VCaP (cell line): ENCODE measurements at regions not wholly inside any gene's neighbourhood (a gene's known extent, or its start where the extent isn't known, plus 50 kb on each side); places are given as distances from the start of the nearest gene placed in this dataset.

Experiments
- H3K27ac ChIP-seq: fragments of 450-650 bp; 2 replicates; pipeline ENCODE4 v1.5.1; 2017
- CTCF ChIP-seq: fragments of 450-650 bp; conservative IDR thresholded peaks from 2 replicates; pipeline ENCODE4 v1.5.1; 2017; ENCODE audit warnings: mild to moderate bottlenecking, moderate library complexity

GRCh38 chr12:94736004-94736403 is 85.6 kb upstream of the TMCC3 start:
- no peak overlapping the region for H3K27ac ChIP-seq
- TF ChIP-seq CTCF, result no peak

GRCh38 chr12:94733727-94734126 is 83.4 kb upstream of the TMCC3 start:
- no peak for TF ChIP-seq CTCF
- no peak overlapping the region for H3K27ac ChIP-seq

GRCh38 chr12:94732367-94732990 is 82.1 kb upstream of the TMCC3 start:
- no peak overlapping the region for H3K27ac ChIP-seq
- no peak for TF ChIP-seq CTCF

- TF ChIP-seq CTCF, result no peak
Measured at GRCh38 chr12:94731733-94732360, 81.5 kb upstream of the TMCC3 start.

GRCh38 chr12:94730847-94731246 is 80.5 kb upstream of the TMCC3 start:
- H3K27ac ChIP-seq, result no peak overlapping the region
- no peak for TF ChIP-seq CTCF

More at GRCh38 chr12:94731733-94732360, 81.5 kb upstream of the TMCC3 start:
- no peak overlapping the region for H3K27ac ChIP-seq

- no peak overlapping the region for H3K27ac ChIP-seq
- no peak for TF ChIP-seq CTCF
Measured at GRCh38 chr12:94726236-94726835, 76.0 kb upstream of the TMCC3 start.

- no peak overlapping the region for H3K27ac ChIP-seq
- TF ChIP-seq CTCF, result peak; percentile 29; the same call in 1 of the 2 replicates
Measured at GRCh38 chr12:94725375-94726168, 75.2 kb upstream of the TMCC3 start.
